ENCODE measurements at regions not wholly inside any gene's neighbourhood (a gene's known extent, or its start where the extent isn't known, plus 50 kb on each side); places are given as distances from the start of the nearest gene placed in this dataset.
"Not testable (repeated sequence)": the region's sequence is repeated elsewhere in the genome, so short reads cannot be mapped to it uniquely, and the experiment has no call there.

- no peak for TF ChIP-seq CTCF (conservative IDR thresholded peaks at IDR 0.05; ENCODE audit: low read length)
- DNase-seq (ENCODE audit: low read depth): no peak
Observed at GRCh38 chr3:124147429-124147828, 155.5 kb upstream of the ROPN1 start.

GRCh38 chr3:124147946-124148345 is 156.0 kb upstream of the ROPN1 start:
- H3K4me3 ChIP-seq (ENCODE audit: low read length): no peak overlapping the region
- no peak for DNase-seq (ENCODE audit: low read depth)
- TF ChIP-seq CTCF (conservative IDR thresholded peaks at IDR 0.05; ENCODE audit: low read length): peak; percentile 15; the same call in 1 of the 2 replicates

More at GRCh38 chr3:124147429-124147828, 155.5 kb upstream of the ROPN1 start:
- H3K4me3 ChIP-seq (ENCODE audit: low read length): no peak overlapping the region

GRCh38 chr3:124149081-124149480 is 157.2 kb upstream of the ROPN1 start:
- no peak overlapping the region for H3K4me3 ChIP-seq (ENCODE audit: low read length)
- TF ChIP-seq CTCF (conservative IDR thresholded peaks at IDR 0.05; ENCODE audit: low read length): no peak
- no peak for DNase-seq (ENCODE audit: low read depth)

GRCh38 chr3:124149771-124150170 is 157.8 kb upstream of the ROPN1 start:
- H3K4me3 ChIP-seq (ENCODE audit: low read length): no peak overlapping the region
- DNase-seq (ENCODE audit: low read depth): no peak
- TF ChIP-seq CTCF (conservative IDR thresholded peaks at IDR 0.05; ENCODE audit: low read length): no peak

GRCh38 chr3:124152891-124153290 is 161.0 kb upstream of the ROPN1 start:
- DNase-seq (ENCODE audit: low read depth); H3K4me3 ChIP-seq (ENCODE audit: low read length): not testable (repeated sequence)

GRCh38 chr3:124156866-124157712 is 165.2 kb upstream of the ROPN1 start:
- DNase-seq (ENCODE audit: low read depth): no peak
- no peak for TF ChIP-seq CTCF (conservative IDR thresholded peaks at IDR 0.05; ENCODE audit: low read length)
- H3K4me3 ChIP-seq (ENCODE audit: low read length): no peak overlapping the region

GRCh38 chr3:124157748-124158147 is 165.8 kb upstream of the ROPN1 start:
- TF ChIP-seq CTCF (conservative IDR thresholded peaks at IDR 0.05; ENCODE audit: low read length): no peak
- H3K4me3 ChIP-seq (ENCODE audit: low read length): no peak overlapping the region
- DNase-seq (ENCODE audit: low read depth): no peak
